HG02642 (cell line): ENCODE measurements at regions not wholly inside any gene's neighbourhood (a gene's known extent, or its start where the extent isn't known, plus 50 kb on each side); places are given as distances from the start of the nearest gene placed in this dataset.

Source experiments
- ATAC-seq: cut with Tn5 transposase; IDR thresholded peaks from one replicate; pipeline ENCODE4 v1.9.1; 2021; ENCODE audit warnings: mild to moderate bottlenecking; ENCODE audit not compliant: unreplicated experiment, poor library complexity

DNA sequence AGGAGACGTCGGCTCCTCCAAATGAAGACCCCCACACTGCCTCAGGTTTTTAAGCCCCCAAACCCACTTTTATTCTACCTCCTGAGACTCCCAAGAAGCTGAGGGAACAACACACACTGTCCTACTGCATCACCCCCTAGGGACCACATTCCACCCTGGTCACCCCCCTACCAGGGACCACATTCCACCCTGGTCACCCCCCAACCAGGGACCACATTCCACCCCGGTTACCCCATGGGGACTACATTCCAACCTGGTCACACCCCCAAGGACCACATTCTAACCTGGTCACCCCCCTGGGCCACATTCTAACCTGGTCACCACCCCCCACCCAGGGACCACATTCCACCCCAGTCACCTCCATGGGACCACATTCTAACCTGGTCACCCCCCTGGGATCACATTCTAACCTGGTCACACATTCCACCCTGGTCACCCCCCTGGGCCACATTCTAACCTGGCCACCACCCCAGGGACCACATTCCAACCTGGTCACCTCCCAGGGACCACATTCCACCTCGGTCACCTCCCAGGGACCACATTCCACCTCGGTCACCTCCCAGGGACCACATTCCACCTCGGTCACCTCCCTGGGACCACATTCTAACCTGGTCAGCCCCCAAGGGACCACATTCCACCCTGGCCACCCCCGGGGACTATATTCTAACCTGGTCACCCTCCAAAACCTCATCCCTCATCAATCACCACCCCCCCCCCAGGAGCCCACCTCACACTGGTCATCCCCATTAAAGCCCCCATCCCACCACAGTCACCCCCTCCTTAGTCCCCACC, 587.6 kb downstream of the NPHP4 start:
- ATAC-seq, result no peak

- ATAC-seq, result no peak
Measured at GRCh38 chr1:5403935-5404334, 588.3 kb downstream of the NPHP4 start.

DNA sequence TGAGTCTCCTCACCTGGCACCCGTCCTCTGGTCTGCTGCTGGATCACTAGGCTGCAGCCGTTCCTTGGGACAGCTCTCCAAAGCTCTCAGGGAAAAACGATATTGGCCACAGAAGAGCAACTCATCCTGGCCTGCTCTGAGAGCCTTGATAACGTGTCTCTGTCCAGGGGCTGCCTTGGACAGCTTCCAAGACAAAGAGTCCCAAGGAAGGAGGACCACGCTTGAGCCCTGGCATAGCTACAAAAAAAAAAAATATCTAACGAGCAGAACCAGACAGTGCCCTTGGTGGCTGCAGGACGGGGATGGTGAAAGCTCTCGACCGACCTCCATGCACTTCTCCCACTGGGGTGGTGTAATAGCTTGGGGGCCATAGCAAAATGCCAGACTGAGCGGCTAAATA, 589.6 kb downstream of the NPHP4 start:
- ATAC-seq, result no peak

- no peak for ATAC-seq
Measured at GRCh38 chr1:5399771-5400170, 592.5 kb downstream of the NPHP4 start.

- ATAC-seq, result no peak
Measured at GRCh38 chr1:5396593-5396992, 595.6 kb downstream of the NPHP4 start.

DNA sequence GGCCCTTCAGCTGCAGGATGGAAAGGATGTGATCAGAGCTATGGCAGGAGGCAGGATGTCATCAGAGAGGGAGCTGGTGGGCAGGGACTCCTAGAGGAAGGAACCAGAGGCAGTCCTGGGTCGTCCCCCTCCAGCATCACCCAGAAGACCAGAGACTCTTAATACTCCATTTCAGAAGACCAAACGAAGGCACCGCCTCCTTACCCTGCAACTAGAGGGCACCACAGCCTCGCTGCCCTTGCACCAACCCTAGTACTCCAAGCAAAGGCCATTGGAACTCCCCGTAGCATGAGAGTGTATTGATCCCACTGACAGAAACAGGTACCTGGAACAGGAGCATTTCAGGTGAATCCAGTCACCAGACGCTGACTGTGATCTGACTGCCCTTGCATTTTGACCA, 598.1 kb downstream of the NPHP4 start:
- no peak for ATAC-seq

DNA sequence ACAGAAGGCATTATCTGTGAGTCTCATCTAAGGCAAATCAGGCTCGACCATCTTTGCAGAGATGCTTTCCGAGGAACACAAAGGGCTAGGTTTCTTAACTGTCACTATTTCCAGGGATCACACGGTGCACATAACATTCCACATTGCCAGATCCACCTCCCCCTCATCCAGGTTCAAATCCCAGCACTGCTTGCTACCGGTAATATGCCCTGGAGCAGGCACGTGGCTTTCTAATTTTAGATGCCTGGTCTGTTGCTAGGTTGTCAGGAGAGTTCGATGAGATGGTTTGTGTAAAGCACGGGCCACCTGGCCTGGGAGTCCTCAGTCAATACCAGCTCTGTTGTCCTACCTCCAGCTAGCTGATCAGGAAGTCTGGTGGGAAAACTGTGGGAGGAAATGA, 598.6 kb downstream of the NPHP4 start:
- ATAC-seq, result no peak

DNA sequence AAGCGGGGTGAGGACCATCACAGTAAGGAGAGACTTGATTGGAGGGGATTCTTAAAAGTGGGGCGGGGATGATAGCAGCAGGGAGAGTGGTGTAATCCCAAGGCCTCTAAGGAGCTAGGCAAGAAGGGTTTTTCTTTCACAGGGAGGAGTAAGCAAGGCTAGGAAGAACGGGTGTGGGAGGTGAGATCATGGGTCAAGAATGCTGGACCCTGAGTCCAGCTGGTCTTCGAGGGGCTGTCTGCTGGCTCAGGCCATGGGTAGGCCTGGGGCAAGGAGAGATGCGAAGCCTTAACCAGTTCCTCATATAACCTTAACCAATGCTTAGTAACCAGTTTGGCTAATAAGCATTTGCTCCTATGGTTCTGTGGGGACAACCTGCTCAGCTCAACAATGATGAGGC, 599.1 kb downstream of the NPHP4 start:
- ATAC-seq, result no peak

GRCh38 chr1:5391725-5392124, 600.5 kb downstream of the NPHP4 start:
- ATAC-seq, result no peak

DNA sequence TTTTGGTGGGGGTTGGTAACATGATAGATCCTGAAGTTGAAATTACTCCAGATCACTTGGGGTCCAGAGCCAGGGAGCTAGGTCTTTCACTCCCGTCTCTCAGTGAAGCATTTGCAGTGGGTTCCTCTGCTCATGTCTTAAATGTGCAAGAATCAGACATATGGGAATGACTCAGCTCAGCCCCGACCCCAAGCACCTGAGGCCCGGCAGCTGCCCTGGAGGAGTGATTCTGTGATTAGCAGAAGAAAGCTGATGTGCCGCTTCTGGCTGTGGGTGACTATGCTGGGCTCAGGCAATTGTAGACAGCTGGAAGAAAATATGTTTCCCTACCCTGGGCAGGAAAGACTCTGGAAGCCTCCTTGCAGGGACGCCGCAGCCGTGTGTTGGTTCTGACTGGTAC, 601.7 kb downstream of the NPHP4 start:
- ATAC-seq, result no peak

GRCh38 chr1:5389101-5389885, 602.9 kb downstream of the NPHP4 start:
- ATAC-seq, result no peak

- no peak for ATAC-seq
Measured at GRCh38 chr1:5388622-5389021, 603.6 kb downstream of the NPHP4 start.

- ATAC-seq, result no peak
Measured at GRCh38 chr1:5386371-5386770, 605.9 kb downstream of the NPHP4 start.

- no peak for ATAC-seq
Measured at GRCh38 chr1:5385956-5386355, 606.3 kb downstream of the NPHP4 start.

- ATAC-seq, result no peak
Measured at GRCh38 chr1:5385096-5385799, 607.0 kb downstream of the NPHP4 start.

GRCh38 chr1:5381491-5381890, 610.7 kb downstream of the NPHP4 start:
- ATAC-seq, result no peak

DNA sequence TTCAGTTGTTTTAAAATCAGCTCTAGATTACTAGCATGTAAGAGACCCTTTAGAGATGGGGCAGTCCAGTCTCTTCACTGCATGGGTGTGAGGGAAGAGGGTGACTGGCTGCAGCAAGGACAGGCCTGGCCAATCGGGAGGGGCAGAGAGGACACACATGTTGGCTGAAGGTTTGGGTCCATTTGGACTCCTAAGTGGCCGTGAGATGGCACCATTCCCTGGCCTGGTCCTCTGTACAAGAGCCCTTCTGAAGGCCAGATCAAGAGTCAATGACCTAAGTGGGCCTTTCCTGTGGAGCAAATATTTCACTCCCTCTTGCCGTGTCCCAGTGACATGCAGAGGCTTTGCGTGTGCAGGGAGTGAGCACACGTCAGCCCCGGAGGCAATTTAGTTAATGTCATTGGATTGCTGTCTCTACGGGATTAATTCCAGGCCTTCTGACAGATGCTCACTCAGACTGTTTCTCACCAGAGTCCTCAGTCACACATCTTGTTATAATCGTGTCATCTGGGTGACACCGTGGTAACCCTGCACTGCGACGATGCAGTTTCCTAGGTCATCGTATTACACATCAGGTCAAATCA, 613.0 kb downstream of the NPHP4 start:
- ATAC-seq, result no peak

- ATAC-seq, result no peak
Measured at GRCh38 chr1:5376538-5377247, 615.5 kb downstream of the NPHP4 start.

GRCh38 chr1:5375481-5375880, 616.7 kb downstream of the NPHP4 start:
- ATAC-seq, result no peak

DNA sequence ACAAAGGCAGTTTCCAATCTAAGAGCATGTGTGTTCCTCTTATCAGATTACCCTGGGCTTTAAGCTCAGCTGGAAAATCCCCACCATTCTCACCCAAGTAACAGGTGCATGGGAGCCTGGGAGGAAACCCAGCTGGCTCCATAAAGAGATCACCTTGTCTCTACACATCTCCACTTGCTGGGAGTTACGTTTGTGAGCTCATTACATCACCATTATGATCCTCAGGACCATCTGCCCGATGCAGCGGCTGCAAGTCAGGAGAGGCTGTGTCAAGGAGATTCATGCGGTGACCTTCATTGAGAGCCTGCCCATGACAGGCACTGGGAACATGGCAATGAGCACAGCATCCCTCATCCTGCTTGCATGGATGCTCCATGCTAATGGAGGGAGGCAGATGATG, 618.0 kb downstream of the NPHP4 start:
- no peak for ATAC-seq
